OCI-M2 (cell line): ENCODE measurements at regions not wholly inside any gene's neighbourhood (a gene's known extent, or its start where the extent isn't known, plus 50 kb on each side); places are given as distances from the start of the nearest gene placed in this dataset.

Experiments used
- DNase-seq: peaks from one replicate; lab custom pipeline; 2025; ENCODE audit not compliant: unreplicated experiment; lab: John Stamatoyannopoulos, UW

- DNase-seq: no peak
Observed at GRCh38 chr2:111219285-111219684, 98.6 kb downstream of the BCL2L11 start.

GRCh38 chr2:111219734-111220505 lies 99.2 kb downstream of the BCL2L11 start:
- no peak for DNase-seq

GRCh38 chr2:111220962-111221361 lies 100.2 kb downstream of the BCL2L11 start:
- no peak for DNase-seq

- no peak for DNase-seq
Observed at GRCh38 chr2:111221701-111222100, 101.0 kb downstream of the BCL2L11 start.

- no peak for DNase-seq
Observed at GRCh38 chr2:111222204-111222866, 101.6 kb downstream of the BCL2L11 start.

GRCh38 chr2:111225856-111226255 lies 105.1 kb downstream of the BCL2L11 start:
- no peak for DNase-seq

GRCh38 chr2:111226876-111227700 lies 106.4 kb downstream of the BCL2L11 start:
- no peak for DNase-seq

GRCh38 chr2:111227716-111228141 lies 107.0 kb downstream of the BCL2L11 start:
- no peak for DNase-seq

GRCh38 chr2:111231532-111232252 lies 111.0 kb downstream of the BCL2L11 start:
- DNase-seq: no peak

GRCh38 chr2:111235192-111236015 lies 114.7 kb downstream of the BCL2L11 start:
- DNase-seq: no peak

- DNase-seq: no peak
Observed at GRCh38 chr2:111236025-111236424, 115.3 kb downstream of the BCL2L11 start.

- DNase-seq: no peak
Observed at GRCh38 chr2:111238296-111238695, 117.6 kb downstream of the BCL2L11 start.

- DNase-seq: no peak
Observed at GRCh38 chr2:111239107-111239506, 118.4 kb downstream of the BCL2L11 start.

GRCh38 chr2:111239581-111240249 lies 119.0 kb downstream of the BCL2L11 start:
- DNase-seq: no peak

- DNase-seq: no peak
Observed at GRCh38 chr2:111243295-111243694, 122.6 kb downstream of the BCL2L11 start.

GRCh38 chr2:111244864-111245263 lies 124.2 kb downstream of the BCL2L11 start:
- no peak for DNase-seq

GRCh38 chr2:111246620-111247061 lies 125.9 kb downstream of the BCL2L11 start:
- no peak for DNase-seq

GRCh38 chr2:111247491-111247890 lies 126.8 kb downstream of the BCL2L11 start:
- DNase-seq: no peak

- no peak for DNase-seq
Observed at GRCh38 chr2:111249806-111250205, 129.1 kb downstream of the BCL2L11 start.
